ENCODE measurements at regions not wholly inside any gene's neighbourhood (a gene's known extent, or its start where the extent isn't known, plus 50 kb on each side); places are given as distances from the start of the nearest gene placed in this dataset.

- Histone ChIP-seq H3K27me3 (ENCODE audit: insufficient read depth, low read length) (peaks cover 3% of the 10 kb centered on the region; the same call in 1 of the 2 replicates), H3K27ac (ENCODE audit: insufficient read length, low read depth, low read length) (no peak overlapping the region), H2BK20ac (ENCODE audit: low read depth, low read length, poor library complexity, severe bottlenecking) (no peak overlapping the region)
Observed at GRCh38 chrX:39253551-39253950, 452.3 kb downstream of the MID1IP1 start.

More at GRCh38 chrX:39253551-39253950, 452.3 kb downstream of the MID1IP1 start:
- no peak for DNase-seq
- Mint-ChIP-seq H3K36me3 (ENCODE audit: insufficient read depth in 1 of 3, low read depth in 3 of 3) (peaks cover 0 to 8% (median 4%) of the 10 kb centered on the region in 3 experiments; a peak in 4 of 7 replicates), H3K4me3 (no peak overlapping the region), H3K27ac (no peak overlapping the region), H3K4me1 (0 out of 4 replicates have a peak, but pooled peaks cover 0 to 4% of the 10 kb centered on the region in 2 experiments), H3K9me3 (peaks cover 56 to 57% of the 10 kb centered on the region in 2 experiments), H3K27me3 (ENCODE audit: low read depth) (peaks cover 3% of the 10 kb centered on the region)
- Histone ChIP-seq H2BK15ac (ENCODE audit: low read depth, low read length) (no peak overlapping the region), H4K5ac (ENCODE audit: insufficient read length, low read depth, low read length) (no peak overlapping the region), H4K8ac (replicated peaks; ENCODE audit: insufficient read length, low read depth, low read length) (no peak overlapping the region), H3K79me1 (ENCODE audit: insufficient read depth, low read depth, low read length, poor library complexity, severe bottlenecking) (no peaks in the 10 kb centered on the region), H2BK5ac (ENCODE audit: insufficient read length, low read length) (no peak overlapping the region), H3K23ac (ENCODE audit: insufficient read length, low read depth, low read length) (no peak overlapping the region), H3K4ac (ENCODE audit: low read depth, low read length) (no peak overlapping the region), H3K79me2 (ENCODE audit: insufficient read depth, low read length) (no peaks in the 10 kb centered on the region), H3K18ac (ENCODE audit: insufficient read length, low read depth, low read length) (no peak overlapping the region), H3K4me2 (ENCODE audit: insufficient read depth, insufficient read length, low read length) (no peak overlapping the region), H3K14ac (ENCODE audit: insufficient read depth, low read length) (no peak overlapping the region), H2BK12ac (ENCODE audit: insufficient read length, low read depth, low read length) (no peak overlapping the region), H3K23me2 (ENCODE audit: insufficient read length, low read depth, low read length, poor library complexity, severe bottlenecking) (no peaks in the 10 kb centered on the region), H3K9me3 (ENCODE audit: control insufficient read depth, low read depth, low read length) (no peaks in the 10 kb centered on the region), H3K9ac (ENCODE audit: extremely low read depth, insufficient read length, low read length) (no peak overlapping the region), H2AFZ (ENCODE audit: low read length) (no peak overlapping the region), H3K56ac (ENCODE audit: insufficient read length, low read depth, low read length) (no peak overlapping the region), H2BK120ac (ENCODE audit: low read depth, low read length, poor library complexity, severe bottlenecking) (no peak overlapping the region), H4K20me1 (ENCODE audit: control insufficient read depth, insufficient read depth, insufficient read length) (no peaks in the 10 kb centered on the region), H2AK5ac (ENCODE audit: insufficient read length, low read length) (no peak overlapping the region), H3K4me1 (ENCODE audit: insufficient read depth, low read length) (no peaks in the 10 kb centered on the region), H3T11ph (ENCODE audit: low read length) (no peak overlapping the region), H4K91ac (ENCODE audit: insufficient read length, low read depth, low read length) (no peak overlapping the region)
- TF ChIP-seq CTCF (conservative IDR thresholded peaks at IDR 0.05) = no peak

Measured in H9 (cell line).